Activated naive CD4-positive, alpha-beta T cell treated with anti-CD3 and anti-CD28 coated beads, Interleukin-2, amount 10 ng/mL, durations not matched to agents 7 days and 5 days (primary cell): ENCODE measurements at regions not wholly inside any gene's neighbourhood (a gene's known extent, or its start where the extent isn't known, plus 50 kb on each side); places are given as distances from the start of the nearest gene placed in this dataset.

Experiments used
- CTCF ChIA-PET: fragments of 350-600 bp; sonication (Branson Sonifier 250); formaldehyde crosslinking; loops from one replicate; lab custom pipeline; 2021; ENCODE audit warnings: antibody characterized with exemption; lab: Charles Lee
- DNase-seq: peaks from one replicate; pipeline ENCODE4 v3.0.0-alpha.2; 2020
- H3K27ac Mint-ChIP-seq: one replicate; pipeline ENCODE4 v1.8.0; 2021; ENCODE audit warnings: mild to moderate bottlenecking, moderate library complexity, mixed read lengths
- H3K27me3 Mint-ChIP-seq: one replicate; pipeline ENCODE4 v1.8.0; 2021; ENCODE audit warnings: mild to moderate bottlenecking, mixed read lengths
- H3K36me3 Mint-ChIP-seq: one replicate; pipeline ENCODE4 v1.8.0; 2021; ENCODE audit warnings: mixed read lengths
- H3K4me1 Mint-ChIP-seq: one replicate; pipeline ENCODE4 v1.8.0; 2021; ENCODE audit warnings: mixed read lengths
- H3K4me3 Mint-ChIP-seq: one replicate; pipeline ENCODE4 v1.8.0; 2021; ENCODE audit warnings: mild to moderate bottlenecking, moderate library complexity, mixed read lengths
- H3K9me3 Mint-ChIP-seq: one replicate; pipeline ENCODE4 v1.8.0; 2021; ENCODE audit warnings: mixed read lengths

GRCh38 chr13:51027644-51028043 lies 83.4 kb downstream of the C13orf42 start:
- Mint-ChIP-seq H3K4me1 (no peaks in the 10 kb centered on the region), H3K27me3 (peaks cover 11% of the 10 kb centered on the region), H3K36me3 (no peaks in the 10 kb centered on the region), H3K4me3 (no peak overlapping the region), H3K27ac (no peak overlapping the region), H3K9me3 (no peaks in the 10 kb centered on the region)
- CTCF ChIA-PET = no interaction called here
- DNase-seq = no peak

- Mint-ChIP-seq H3K36me3 (no peaks in the 10 kb centered on the region), H3K4me3 (no peak overlapping the region), H3K4me1 (no peaks in the 10 kb centered on the region), H3K27ac (no peak overlapping the region), H3K9me3 (no peaks in the 10 kb centered on the region), H3K27me3 (peaks cover 18% of the 10 kb centered on the region)
- no peak for DNase-seq
- CTCF ChIA-PET = no interaction called here
Observed at GRCh38 chr13:51026016-51026415, 85.1 kb downstream of the C13orf42 start.

GRCh38 chr13:51025245-51025905 lies 85.7 kb downstream of the C13orf42 start:
- no peak for DNase-seq
- Mint-ChIP-seq H3K36me3 (no peaks in the 10 kb centered on the region), H3K27me3 (peaks cover 24% of the 10 kb centered on the region), H3K4me1 (no peaks in the 10 kb centered on the region), H3K4me3 (no peak overlapping the region), H3K27ac (no peak overlapping the region), H3K9me3 (no peaks in the 10 kb centered on the region)
- CTCF ChIA-PET = no interaction called here

- no peaks in the 10 kb centered on the region for H3K4me1 Mint-ChIP-seq
- H3K27me3 Mint-ChIP-seq = peaks cover 30% of the 10 kb centered on the region
- no peaks in the 10 kb centered on the region for H3K9me3 Mint-ChIP-seq
- CTCF ChIA-PET = no interaction called here
- no peak overlapping the region for H3K27ac Mint-ChIP-seq
- no peak overlapping the region for H3K4me3 Mint-ChIP-seq
- no peak for DNase-seq
- no peaks in the 10 kb centered on the region for H3K36me3 Mint-ChIP-seq
Observed at GRCh38 chr13:51021811-51022210, 89.3 kb downstream of the C13orf42 start.

- DNase-seq = no peak
- Mint-ChIP-seq H3K4me1 (no peaks in the 10 kb centered on the region), H3K4me3 (no peak overlapping the region), H3K9me3 (no peaks in the 10 kb centered on the region), H3K36me3 (no peaks in the 10 kb centered on the region), H3K27ac (no peak overlapping the region), H3K27me3 (peaks cover 22% of the 10 kb centered on the region)
- CTCF ChIA-PET = no interaction called here
Observed at GRCh38 chr13:51020600-51020999, 90.5 kb downstream of the C13orf42 start.

GRCh38 chr13:51019026-51019425 lies 92.0 kb downstream of the C13orf42 start:
- CTCF ChIA-PET = no interaction called here
- Mint-ChIP-seq H3K4me3 (no peak overlapping the region), H3K4me1 (no peaks in the 10 kb centered on the region), H3K27me3 (peaks cover 20% of the 10 kb centered on the region), H3K36me3 (no peaks in the 10 kb centered on the region), H3K27ac (no peak overlapping the region), H3K9me3 (no peaks in the 10 kb centered on the region)
- no peak for DNase-seq

- H3K27me3 Mint-ChIP-seq = peaks cover 24% of the 10 kb centered on the region
- no peaks in the 10 kb centered on the region for H3K4me1 Mint-ChIP-seq
- DNase-seq = no peak
- no peak overlapping the region for H3K27ac Mint-ChIP-seq
- peaks cover 3% of the 10 kb centered on the region for H3K9me3 Mint-ChIP-seq
- no peak overlapping the region for H3K4me3 Mint-ChIP-seq
- no peaks in the 10 kb centered on the region for H3K36me3 Mint-ChIP-seq
- CTCF ChIA-PET = interaction anchor here (0.6 kb wide), 1 partner anchor 1111 kb away, joined by 3 read pairs; no protein-coding TSS in a partner anchor
Observed at GRCh38 chr13:51017516-51017915, 93.6 kb downstream of the C13orf42 start.

GRCh38 chr13:51015973-51016372 lies 95.1 kb downstream of the C13orf42 start:
- Mint-ChIP-seq H3K27ac (no peak overlapping the region), H3K9me3 (peaks cover 3% of the 10 kb centered on the region), H3K27me3 (peaks cover 17% of the 10 kb centered on the region), H3K4me3 (no peak overlapping the region), H3K36me3 (no peaks in the 10 kb centered on the region), H3K4me1 (no peaks in the 10 kb centered on the region)
- DNase-seq = no peak
- CTCF ChIA-PET = no interaction called here

GRCh38 chr13:51009597-51009996 lies 100.0 kb downstream of the RNASEH2B start:
- Mint-ChIP-seq H3K4me3 (no peak overlapping the region), H3K9me3 (peaks cover 3% of the 10 kb centered on the region), H3K36me3 (no peaks in the 10 kb centered on the region), H3K27me3 (peaks cover 15% of the 10 kb centered on the region), H3K4me1 (no peaks in the 10 kb centered on the region), H3K27ac (no peak overlapping the region)
- CTCF ChIA-PET = no interaction called here
- no peak for DNase-seq

- H3K36me3 Mint-ChIP-seq = no peaks in the 10 kb centered on the region
- DNase-seq = no peak
- H3K4me3 Mint-ChIP-seq = no peak overlapping the region
- H3K27ac Mint-ChIP-seq = no peak overlapping the region
- CTCF ChIA-PET = no interaction called here
- no peaks in the 10 kb centered on the region for H3K9me3 Mint-ChIP-seq
- H3K27me3 Mint-ChIP-seq = peaks cover 27% of the 10 kb centered on the region
- no peaks in the 10 kb centered on the region for H3K4me1 Mint-ChIP-seq
Observed at GRCh38 chr13:51007216-51007615, 97.6 kb downstream of the RNASEH2B start.

- CTCF ChIA-PET = interaction anchor here (0.6 kb wide), 1 partner anchor 1098 kb away, joined by 3 read pairs; no protein-coding TSS in a partner anchor
- H3K27me3 Mint-ChIP-seq = peaks cover 30% of the 10 kb centered on the region
- H3K9me3 Mint-ChIP-seq = no peaks in the 10 kb centered on the region
- no peaks in the 10 kb centered on the region for H3K36me3 Mint-ChIP-seq
- no peak overlapping the region for H3K27ac Mint-ChIP-seq
- no peak overlapping the region for H3K4me3 Mint-ChIP-seq
- no peaks in the 10 kb centered on the region for H3K4me1 Mint-ChIP-seq
- no peak for DNase-seq
Observed at GRCh38 chr13:51006067-51006845, 96.7 kb downstream of the RNASEH2B start.
